ENCODE measurements at regions not wholly inside any gene's neighbourhood (a gene's known extent, or its start where the extent isn't known, plus 50 kb on each side); places are given as distances from the start of the nearest gene placed in this dataset.

DNA sequence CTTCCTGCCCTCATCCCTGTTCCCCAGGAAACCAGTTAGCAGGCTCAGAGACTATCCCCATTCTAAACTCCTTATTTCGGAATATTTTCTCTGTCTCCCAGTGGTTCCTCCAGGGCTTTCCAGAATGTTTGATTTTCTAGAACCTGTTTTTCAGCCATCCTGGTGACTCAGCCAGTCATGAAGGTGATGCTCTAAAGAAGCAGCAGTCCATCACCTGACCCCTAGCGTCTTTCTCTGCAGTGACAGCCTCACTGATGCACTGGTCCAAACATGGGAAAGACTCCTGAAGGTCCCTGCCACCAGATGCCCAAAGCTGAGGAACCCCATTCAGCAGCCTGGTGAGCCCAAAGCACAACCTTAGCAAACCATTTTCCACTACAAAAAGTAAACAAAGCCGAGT, 212.6 kb downstream of the PHETA1 start:
- TF ChIP-seq, protein P1, sequence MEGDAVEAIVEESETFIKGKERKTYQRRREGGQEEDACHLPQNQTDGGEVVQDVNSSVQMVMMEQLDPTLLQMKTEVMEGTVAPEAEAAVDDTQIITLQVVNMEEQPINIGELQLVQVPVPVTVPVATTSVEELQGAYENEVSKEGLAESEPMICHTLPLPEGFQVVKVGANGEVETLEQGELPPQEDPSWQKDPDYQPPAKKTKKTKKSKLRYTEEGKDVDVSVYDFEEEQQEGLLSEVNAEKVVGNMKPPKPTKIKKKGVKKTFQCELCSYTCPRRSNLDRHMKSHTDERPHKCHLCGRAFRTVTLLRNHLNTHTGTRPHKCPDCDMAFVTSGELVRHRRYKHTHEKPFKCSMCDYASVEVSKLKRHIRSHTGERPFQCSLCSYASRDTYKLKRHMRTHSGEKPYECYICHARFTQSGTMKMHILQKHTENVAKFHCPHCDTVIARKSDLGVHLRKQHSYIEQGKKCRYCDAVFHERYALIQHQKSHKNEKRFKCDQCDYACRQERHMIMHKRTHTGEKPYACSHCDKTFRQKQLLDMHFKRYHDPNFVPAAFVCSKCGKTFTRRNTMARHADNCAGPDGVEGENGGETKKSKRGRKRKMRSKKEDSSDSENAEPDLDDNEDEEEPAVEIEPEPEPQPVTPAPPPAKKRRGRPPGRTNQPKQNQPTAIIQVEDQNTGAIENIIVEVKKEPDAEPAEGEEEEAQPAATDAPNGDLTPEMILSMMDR (IDR thresholded peaks at IDR 0.05): no peak
- TF ChIP-seq EZH2 (IDR thresholded peaks at IDR 0.05; ENCODE audit: borderline replicate concordance, insufficient read depth, low read depth, low read length, poor library complexity, severe bottlenecking): no peak
